ENCODE measurements at regions not wholly inside any gene's neighbourhood (a gene's known extent, or its start where the extent isn't known, plus 50 kb on each side); places are given as distances from the start of the nearest gene placed in this dataset.

DNA sequence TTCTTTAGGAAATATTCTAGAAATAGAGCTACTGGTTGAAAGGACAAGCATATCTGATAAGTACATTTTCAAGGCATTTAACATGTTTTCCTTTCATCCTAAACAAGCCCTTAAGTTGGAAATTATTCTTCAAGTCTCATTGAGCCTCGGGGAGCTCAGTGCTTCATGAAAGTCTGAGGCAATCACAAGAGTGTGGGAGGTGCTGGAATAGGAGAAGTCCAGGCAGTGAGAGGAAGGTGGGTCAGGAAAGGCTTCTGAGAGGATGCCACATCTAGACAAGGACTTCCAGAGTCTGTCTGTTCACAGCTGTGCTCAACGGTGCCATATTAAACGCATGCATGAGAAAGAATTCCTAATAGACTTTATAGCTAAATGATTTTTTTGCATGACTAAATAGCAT lies 69.8 kb downstream of the CD83 start:
- FAIRE-seq = no peak

GRCh38 chr6:14189074-14189473 lies 71.5 kb downstream of the CD83 start:
- no peak for DNase-seq (ENCODE audit: extremely low spot score, insufficient read length, low read depth)

More for the DNA sequence above, 69.8 kb downstream of the CD83 start:
- no peak for DNase-seq (ENCODE audit: extremely low spot score, insufficient read length, low read depth)

DNA sequence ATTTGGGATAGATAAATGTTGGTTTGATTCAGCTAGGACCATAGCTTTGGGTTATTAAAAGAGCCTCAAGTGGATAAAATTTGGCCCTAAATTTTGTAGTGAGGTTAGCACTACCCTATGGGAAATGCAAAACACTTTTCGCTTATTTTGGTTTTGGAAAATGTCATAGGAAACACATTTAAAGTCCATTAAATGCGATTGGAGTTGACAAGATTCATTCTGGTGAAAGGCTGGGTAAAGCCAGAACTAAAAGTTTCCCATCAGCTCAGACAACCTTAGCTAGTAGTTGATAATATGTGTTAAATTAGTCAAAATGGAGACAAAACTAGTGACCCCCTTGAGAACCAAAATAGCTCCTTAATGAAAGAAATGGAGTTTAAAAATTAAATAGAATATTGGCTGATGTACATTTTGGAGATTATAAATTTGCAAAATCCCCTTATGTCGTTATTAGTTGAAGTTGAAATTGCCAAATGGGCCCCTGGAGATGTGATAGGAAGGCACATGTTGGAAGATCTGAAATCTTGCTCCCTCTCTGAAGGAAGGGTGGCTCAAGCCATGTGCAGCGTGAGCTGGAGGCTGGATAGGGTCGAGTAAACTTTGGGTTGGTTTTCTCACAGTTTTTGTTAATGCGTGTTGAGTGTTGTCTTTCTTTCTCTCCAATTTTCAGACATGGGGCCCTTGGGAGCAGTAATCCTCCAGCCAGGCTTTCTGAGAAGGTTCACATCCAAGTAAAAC lies 72.8 kb downstream of the CD83 start:
- DNase-seq (ENCODE audit: extremely low spot score, insufficient read length, low read depth) (no peak), FAIRE-seq (no peak)

More at GRCh38 chr6:14189074-14189473, 71.5 kb downstream of the CD83 start:
- no peak for FAIRE-seq

- FAIRE-seq = no peak
Observed at GRCh38 chr6:14190929-14191224, 73.3 kb downstream of the CD83 start.

GRCh38 chr6:14191761-14192160 lies 74.2 kb downstream of the CD83 start:
- no peak for DNase-seq (ENCODE audit: extremely low spot score, insufficient read length, low read depth)
- no peak for FAIRE-seq

More at GRCh38 chr6:14190929-14191224, 73.3 kb downstream of the CD83 start:
- no peak for DNase-seq (ENCODE audit: extremely low spot score, insufficient read length, low read depth)

- DNase-seq (ENCODE audit: extremely low spot score, insufficient read length, low read depth) (no peak), FAIRE-seq (no peak)
Observed at GRCh38 chr6:14192216-14192788, 74.7 kb downstream of the CD83 start.

- FAIRE-seq (no peak), DNase-seq (ENCODE audit: extremely low spot score, insufficient read length, low read depth) (no peak)
Observed at GRCh38 chr6:14193524-14193923, 76.0 kb downstream of the CD83 start.

GRCh38 chr6:14194483-14194882 lies 76.9 kb downstream of the CD83 start:
- DNase-seq (ENCODE audit: extremely low spot score, insufficient read length, low read depth) = no peak
- no peak for FAIRE-seq

- DNase-seq (ENCODE audit: extremely low spot score, insufficient read length, low read depth) (no peak), FAIRE-seq (no peak)
Observed at GRCh38 chr6:14194976-14195375, 77.4 kb downstream of the CD83 start.

- no peak for DNase-seq (ENCODE audit: extremely low spot score, insufficient read length, low read depth)
- FAIRE-seq = no peak
Observed at GRCh38 chr6:14196026-14196425, 78.5 kb downstream of the CD83 start.

DNA sequence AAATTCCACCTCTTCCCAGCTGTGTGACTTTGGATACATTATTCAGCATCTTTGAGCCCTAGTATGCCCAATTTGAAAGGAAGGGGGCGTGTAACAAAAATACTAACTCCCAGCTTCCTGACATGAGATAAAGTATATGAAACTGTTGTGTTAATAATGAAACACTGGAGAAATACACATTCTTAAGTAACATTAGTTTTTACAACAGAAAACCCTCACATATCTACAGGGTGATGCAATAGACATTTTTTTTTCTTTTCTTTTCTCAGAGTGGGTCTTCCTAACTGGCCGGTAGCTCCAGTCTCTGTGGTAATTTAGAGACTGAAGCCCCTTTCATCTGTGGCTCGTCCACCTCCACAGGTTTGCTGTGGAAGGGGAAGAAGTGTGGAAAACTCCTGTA lies 79.5 kb downstream of the CD83 start:
- DNase-seq (ENCODE audit: extremely low spot score, insufficient read length, low read depth) = no peak

GRCh38 chr6:14200047-14200446 lies 82.5 kb downstream of the CD83 start:
- DNase-seq (ENCODE audit: extremely low spot score, insufficient read length, low read depth) (no peak), FAIRE-seq (no peak)

More for the DNA sequence above, 79.5 kb downstream of the CD83 start:
- no peak for FAIRE-seq

DNA sequence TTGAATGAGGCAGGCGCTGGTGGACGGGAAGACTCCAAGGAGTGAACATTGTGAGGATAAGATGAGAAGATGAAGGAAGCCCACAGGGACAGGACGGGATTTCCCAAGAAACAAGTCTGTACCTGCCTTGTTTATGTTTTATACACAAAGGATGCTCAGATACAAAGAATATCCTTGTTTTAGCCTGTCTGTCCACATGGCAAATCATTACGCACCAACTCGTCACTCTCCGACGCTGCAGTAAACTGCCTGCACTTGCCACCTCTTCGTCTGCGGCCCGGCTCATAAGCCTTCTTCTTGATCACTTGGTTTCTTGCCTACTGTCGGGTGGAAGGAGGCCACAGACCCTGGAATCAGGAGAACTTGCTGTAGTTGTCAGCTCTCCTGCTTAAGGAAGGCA lies 85.4 kb downstream of the CD83 start:
- no peak for DNase-seq (ENCODE audit: extremely low spot score, insufficient read length, low read depth)
- FAIRE-seq = no peak

- DNase-seq (ENCODE audit: extremely low spot score, insufficient read length, low read depth) (no peak), FAIRE-seq (no peak)
Observed at GRCh38 chr6:14206391-14206790, 88.8 kb downstream of the CD83 start.

DNA sequence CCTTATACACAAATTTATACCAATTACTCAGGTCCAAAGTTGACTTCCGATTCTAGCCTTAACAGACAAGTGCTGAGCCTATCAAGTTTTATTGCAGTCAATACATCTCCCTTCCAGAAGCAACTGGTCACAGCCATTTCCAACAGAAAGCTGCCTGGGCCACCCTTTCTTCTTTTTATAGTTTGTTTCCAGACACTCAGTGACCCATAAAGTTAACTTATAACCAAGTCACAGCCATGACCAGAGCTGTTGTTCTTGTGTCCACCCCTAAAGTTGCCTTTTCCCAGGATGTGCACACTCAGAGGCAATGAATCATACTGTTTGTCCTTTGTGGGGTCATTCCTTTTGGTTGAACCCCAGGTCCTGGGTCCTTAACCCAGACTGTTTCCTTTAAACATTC lies 89.9 kb downstream of the CD83 start:
- FAIRE-seq = no peak
- no peak for DNase-seq (ENCODE audit: extremely low spot score, insufficient read length, low read depth)

GRCh38 chr6:14209000-14209399 lies 91.4 kb downstream of the CD83 start:
- no peak for FAIRE-seq
- DNase-seq (ENCODE audit: extremely low spot score, insufficient read length, low read depth) = no peak

DNA sequence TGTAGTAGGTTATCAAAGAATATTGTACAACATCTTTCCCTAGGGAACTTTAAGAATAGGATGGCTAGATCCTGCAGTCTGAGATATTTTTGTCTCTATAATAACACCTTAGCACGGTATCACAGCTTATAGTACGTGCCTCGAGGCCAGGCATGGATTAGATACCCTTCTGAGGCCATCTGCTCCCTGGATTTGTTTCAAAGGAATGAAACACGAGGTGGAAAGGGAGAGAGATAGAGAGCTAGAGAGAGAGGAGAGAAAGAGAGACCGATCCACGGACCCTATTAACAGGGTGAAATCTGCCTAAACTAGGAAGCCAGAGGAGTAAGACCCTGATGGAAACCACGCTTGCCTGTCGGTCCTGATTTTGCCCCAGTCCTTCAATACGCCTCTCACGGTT lies 92.5 kb downstream of the CD83 start:
- DNase-seq (ENCODE audit: extremely low spot score, insufficient read length, low read depth) (no peak), FAIRE-seq (no peak)

DNA sequence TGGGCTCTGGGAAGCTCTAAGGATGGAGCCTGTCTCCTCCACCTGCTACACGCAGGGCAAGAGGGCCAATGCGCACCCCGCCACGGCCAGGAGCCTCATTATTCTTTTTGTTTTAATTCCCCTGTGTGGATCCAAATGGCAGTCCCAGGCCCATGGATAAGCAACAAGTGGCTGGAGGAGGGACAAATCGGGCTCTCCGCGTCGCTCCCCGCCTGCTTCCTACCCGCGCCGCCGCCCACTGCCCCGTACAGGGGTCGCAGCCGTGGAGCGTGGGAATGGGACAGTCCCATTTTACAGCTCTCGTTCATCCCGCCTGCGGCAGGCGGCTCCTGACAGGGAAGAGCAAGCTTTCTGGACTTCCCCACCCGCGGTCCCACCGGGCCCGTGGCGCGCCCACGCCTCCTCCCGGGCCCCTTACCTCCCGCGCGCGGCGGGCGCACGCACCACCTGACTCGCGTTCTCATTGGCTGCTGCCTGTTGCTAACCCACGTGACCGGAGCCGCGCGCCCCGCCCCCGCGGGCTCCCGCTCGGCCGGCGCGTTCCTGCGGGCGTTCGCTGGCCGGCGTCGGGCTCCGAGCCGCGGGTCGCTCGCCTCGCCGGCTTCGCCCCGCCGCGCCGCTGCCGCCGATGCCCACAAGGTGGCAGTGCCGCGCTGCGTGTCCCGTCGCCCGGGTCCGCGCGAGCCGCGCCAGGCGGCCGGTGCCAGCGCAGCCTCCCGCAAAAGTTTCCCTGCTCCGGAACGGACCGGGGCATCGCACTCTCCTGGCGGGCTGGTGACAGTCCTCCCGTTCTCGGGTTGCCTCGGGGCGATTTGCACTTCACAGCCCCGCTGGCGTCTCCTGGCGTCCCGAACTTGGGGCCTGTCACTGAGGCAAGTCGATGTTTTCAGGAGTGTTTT lies 93.3 kb downstream of the CD83 start:
- peak; percentile 83 for FAIRE-seq

DNA sequence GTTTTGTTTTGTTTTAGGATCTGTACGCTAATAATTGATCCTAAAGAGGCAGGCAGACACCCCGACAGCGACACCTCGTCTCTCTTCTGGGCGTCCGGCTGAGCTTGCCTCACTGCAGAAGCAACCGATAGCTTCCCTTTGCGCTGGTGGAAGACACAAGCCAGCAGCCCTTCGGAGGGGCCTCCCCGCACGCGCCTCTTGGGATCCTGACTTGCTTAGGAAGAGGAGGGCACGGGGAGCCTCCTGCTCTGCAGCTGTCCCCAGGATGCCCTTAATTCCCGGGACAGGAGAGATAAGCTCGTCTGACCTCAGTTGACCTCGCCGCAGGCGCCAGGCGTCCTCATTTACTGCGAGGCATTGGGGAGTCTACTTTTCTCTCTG lies 94.0 kb downstream of the CD83 start:
- FAIRE-seq (peak; percentile 15), DNase-seq (ENCODE audit: extremely low spot score, insufficient read length, low read depth) (peak; percentile 12)

More for the DNA sequence above, 93.3 kb downstream of the CD83 start:
- peak; percentile 96 for DNase-seq (ENCODE audit: extremely low spot score, insufficient read length, low read depth)

- FAIRE-seq = no peak
Observed at GRCh38 chr6:14212020-14212419, 94.4 kb downstream of the CD83 start.

DNA sequence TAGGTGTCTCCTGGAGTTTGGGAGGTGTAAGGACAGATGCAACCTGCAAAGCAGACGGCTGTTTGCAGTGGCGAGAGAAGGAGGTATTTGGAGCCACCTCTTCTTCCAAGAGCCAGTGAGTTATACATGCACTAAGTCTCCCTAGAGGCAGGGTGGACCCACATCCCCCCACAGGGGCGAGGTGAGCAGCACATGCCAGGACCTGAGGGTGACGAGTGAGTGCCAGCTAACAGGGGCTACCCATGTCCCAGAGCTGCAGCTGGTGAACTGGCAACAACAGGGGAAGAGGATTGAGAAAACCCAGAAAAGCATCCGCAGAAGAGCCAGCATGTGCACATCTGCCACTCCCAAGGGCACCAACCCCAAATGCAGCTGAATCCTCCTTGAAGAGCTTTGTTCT lies 95.1 kb downstream of the CD83 start:
- FAIRE-seq (no peak), DNase-seq (ENCODE audit: extremely low spot score, insufficient read length, low read depth) (no peak)

More at GRCh38 chr6:14212020-14212419, 94.4 kb downstream of the CD83 start:
- DNase-seq (ENCODE audit: extremely low spot score, insufficient read length, low read depth) = no peak

Data from GM18507 (cell line).